ENCODE measurements at regions not wholly inside any gene's neighbourhood (a gene's known extent, or its start where the extent isn't known, plus 50 kb on each side); places are given as distances from the start of the nearest gene placed in this dataset.

- TF ChIP-seq CTCF (IDR thresholded peaks at IDR 0.05; ENCODE audit: poor library complexity, severe bottlenecking) (no peak), EP300 (conservative IDR thresholded peaks at IDR 0.05; ENCODE audit: poor library complexity, severe bottlenecking) (no peak), POLR2AphosphoS5 (IDR thresholded peaks at IDR 0.05) (no peak), REST (IDR thresholded peaks at IDR 0.05; ENCODE audit: borderline replicate concordance) (no peak)
Observed at GRCh38 chr3:34571714-34572113, 773.3 kb downstream of the PDCD6IP start.

Measured in neural cell (in vitro differentiated cells).